ENCODE measurements at regions not wholly inside any gene's neighbourhood (a gene's known extent, or its start where the extent isn't known, plus 50 kb on each side); places are given as distances from the start of the nearest gene placed in this dataset.

- Mint-ChIP-seq H3K36me3 (no peaks in the 10 kb centered on the region), H3K9me3 (no peaks in the 10 kb centered on the region), H3K27ac (no peak overlapping the region), H3K4me1 (ENCODE audit: unreplicated experiment) (no peaks in the 10 kb centered on the region), H3K27me3 (no peaks in the 10 kb centered on the region), H3K4me3 (no peak overlapping the region)
- no peak for DNase-seq (ENCODE audit: extremely low spot score, unreplicated experiment)
- TF ChIP-seq, protein P1, sequence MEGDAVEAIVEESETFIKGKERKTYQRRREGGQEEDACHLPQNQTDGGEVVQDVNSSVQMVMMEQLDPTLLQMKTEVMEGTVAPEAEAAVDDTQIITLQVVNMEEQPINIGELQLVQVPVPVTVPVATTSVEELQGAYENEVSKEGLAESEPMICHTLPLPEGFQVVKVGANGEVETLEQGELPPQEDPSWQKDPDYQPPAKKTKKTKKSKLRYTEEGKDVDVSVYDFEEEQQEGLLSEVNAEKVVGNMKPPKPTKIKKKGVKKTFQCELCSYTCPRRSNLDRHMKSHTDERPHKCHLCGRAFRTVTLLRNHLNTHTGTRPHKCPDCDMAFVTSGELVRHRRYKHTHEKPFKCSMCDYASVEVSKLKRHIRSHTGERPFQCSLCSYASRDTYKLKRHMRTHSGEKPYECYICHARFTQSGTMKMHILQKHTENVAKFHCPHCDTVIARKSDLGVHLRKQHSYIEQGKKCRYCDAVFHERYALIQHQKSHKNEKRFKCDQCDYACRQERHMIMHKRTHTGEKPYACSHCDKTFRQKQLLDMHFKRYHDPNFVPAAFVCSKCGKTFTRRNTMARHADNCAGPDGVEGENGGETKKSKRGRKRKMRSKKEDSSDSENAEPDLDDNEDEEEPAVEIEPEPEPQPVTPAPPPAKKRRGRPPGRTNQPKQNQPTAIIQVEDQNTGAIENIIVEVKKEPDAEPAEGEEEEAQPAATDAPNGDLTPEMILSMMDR (conservative IDR thresholded peaks at IDR 0.05) = no peak
Measured at GRCh38 chr3:151992326-151993041, 119.0 kb downstream of the SUCNR1 start.

DNA sequence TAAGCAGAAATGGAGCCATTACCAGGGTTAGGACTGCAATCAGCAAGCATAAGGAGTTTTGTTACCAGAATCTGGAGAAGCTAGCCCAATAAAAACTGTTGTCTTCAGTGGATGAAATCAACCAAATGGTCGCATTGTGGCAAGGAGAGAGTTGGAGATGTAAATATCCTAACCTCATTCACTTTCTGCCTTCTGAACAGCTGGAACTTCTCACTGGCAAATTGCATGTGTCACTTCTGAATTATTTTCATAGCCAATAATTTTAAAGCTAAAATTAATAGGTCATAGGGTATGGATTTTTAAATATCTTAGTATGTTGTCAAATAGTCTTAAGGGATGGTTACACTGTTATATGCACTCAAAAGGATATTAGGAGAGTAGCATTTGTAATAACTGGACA is 121.6 kb downstream of the SUCNR1 start:
- TF ChIP-seq, protein P1 (conservative IDR thresholded peaks at IDR 0.05) = no peak
- H3K9me3 Mint-ChIP-seq = no peaks in the 10 kb centered on the region
- no peak overlapping the region for H3K4me3 Mint-ChIP-seq
- H3K4me1 Mint-ChIP-seq (ENCODE audit: unreplicated experiment) = no peaks in the 10 kb centered on the region
- DNase-seq (ENCODE audit: extremely low spot score, unreplicated experiment) = no peak
- no peak overlapping the region for H3K27ac Mint-ChIP-seq
- H3K27me3 Mint-ChIP-seq = no peaks in the 10 kb centered on the region
- no peaks in the 10 kb centered on the region for H3K36me3 Mint-ChIP-seq

- TF ChIP-seq, protein P1 (conservative IDR thresholded peaks at IDR 0.05) = no peak
- Mint-ChIP-seq H3K9me3 (no peaks in the 10 kb centered on the region), H3K4me1 (ENCODE audit: unreplicated experiment) (no peaks in the 10 kb centered on the region), H3K27ac (no peak overlapping the region), H3K4me3 (no peak overlapping the region), H3K27me3 (no peaks in the 10 kb centered on the region), H3K36me3 (no peaks in the 10 kb centered on the region)
- no peak for DNase-seq (ENCODE audit: extremely low spot score, unreplicated experiment)
Measured at GRCh38 chr3:151998744-151999143, 125.3 kb downstream of the SUCNR1 start.

- Mint-ChIP-seq H3K27ac (no peak overlapping the region), H3K4me3 (no peak overlapping the region), H3K36me3 (no peaks in the 10 kb centered on the region), H3K27me3 (no peaks in the 10 kb centered on the region), H3K4me1 (ENCODE audit: unreplicated experiment) (no peaks in the 10 kb centered on the region), H3K9me3 (no peaks in the 10 kb centered on the region)
- no peak for DNase-seq (ENCODE audit: extremely low spot score, unreplicated experiment)
- TF ChIP-seq, protein P1 (conservative IDR thresholded peaks at IDR 0.05) = no peak
Measured at GRCh38 chr3:151999936-152000335, 126.5 kb downstream of the SUCNR1 start.

GRCh38 chr3:152011812-152012735 is 138.6 kb downstream of the SUCNR1 start:
- no peaks in the 10 kb centered on the region for H3K9me3 Mint-ChIP-seq
- no peaks in the 10 kb centered on the region for H3K4me1 Mint-ChIP-seq (ENCODE audit: unreplicated experiment)
- TF ChIP-seq, protein P1 (conservative IDR thresholded peaks at IDR 0.05) = no peak
- H3K36me3 Mint-ChIP-seq = no peaks in the 10 kb centered on the region
- no peak overlapping the region for H3K4me3 Mint-ChIP-seq
- no peak for DNase-seq (ENCODE audit: extremely low spot score, unreplicated experiment)
- no peaks in the 10 kb centered on the region for H3K27me3 Mint-ChIP-seq
- H3K27ac Mint-ChIP-seq = no peak overlapping the region
